WTC11 (cell line): ENCODE measurements at regions not wholly inside any gene's neighbourhood (a gene's known extent, or its start where the extent isn't known, plus 50 kb on each side); places are given as distances from the start of the nearest gene placed in this dataset.

Experiments used
- ATAC-seq: fragments of 200-7000 bp; cut with Tn5 transposase; 2 replicates; pipeline ENCODE4 v1.10.0; 2021; ENCODE audit warnings: mild to moderate bottlenecking, moderate library complexity
- CTCF ChIA-PET: fragments of 300-600 bp; sonication (Branson Sonifier 250); formaldehyde crosslinking; loops from one replicate; lab custom pipeline; 2021; ENCODE audit warnings: antibody characterized with exemption; lab: Charles Lee
- POLR2A ChIA-PET: fragments of 350-600 bp; sonication (Branson Sonifier 250); formaldehyde crosslinking; loops from one replicate; lab custom pipeline; 2021; ENCODE audit warnings: antibody characterized with exemption; lab: Charles Lee
- DNase-seq: peaks from one replicate; pipeline ENCODE4 v3.0.0; 2021; ENCODE audit warnings: low spot score
- H3K27ac Mint-ChIP-seq: 2 replicates; pipeline ENCODE4 v1.8.0; 2021; ENCODE audit warnings: mixed read lengths
- H3K27me3 Mint-ChIP-seq: 2 replicates; pipeline ENCODE4 v1.8.0; 2021; ENCODE audit warnings: low read depth, mild to moderate bottlenecking, moderate library complexity, mixed read lengths
- H3K36me3 Mint-ChIP-seq: 2 replicates; pipeline ENCODE4 v1.8.0; 2021; ENCODE audit warnings: mixed read lengths
- H3K4me1 Mint-ChIP-seq: 2 replicates; pipeline ENCODE4 v1.8.0; 2022; ENCODE audit warnings: mixed read lengths
- H3K4me3 Mint-ChIP-seq: 2 replicates; pipeline ENCODE4 v1.8.0; 2021; ENCODE audit warnings: mild to moderate bottlenecking, moderate library complexity, mixed read lengths
- H3K9me3 Mint-ChIP-seq: 2 replicates; pipeline ENCODE4 v1.8.0; 2021; ENCODE audit warnings: mixed read lengths
- ATF1 ChIP-seq: sonication (generic); formaldehyde crosslinking; IDR thresholded peaks from 2 replicates; pipeline ENCODE4 v1.8.1; 2023; ENCODE audit warnings: mild to moderate bottlenecking, moderate library complexity, missing genetic modification reagents
- ATF2 ChIP-seq: sonication (generic); formaldehyde crosslinking; IDR thresholded peaks from 2 replicates; pipeline ENCODE4 v1.8.1; 2022; ENCODE audit warnings: low read depth, missing genetic modification reagents, borderline replicate concordance
- CDX4 ChIP-seq: fragments of 250-450 bp; sonication (Bioruptor Pico); IDR thresholded peaks from 2 replicates; pipeline ENCODE4 v1.9.0; 2021; ENCODE audit warnings: moderate library complexity, mild to moderate bottlenecking, inconsistent platforms, borderline replicate concordance
- CREM ChIP-seq: sonication (generic); formaldehyde crosslinking; IDR thresholded peaks from 2 replicates; pipeline ENCODE4 v1.8.1; 2022; ENCODE audit warnings: mild to moderate bottlenecking, missing genetic modification reagents, moderate library complexity
- E2F4 ChIP-seq: sonication (generic); formaldehyde crosslinking; IDR thresholded peaks from 2 replicates; pipeline ENCODE4 v1.8.1; 2022; ENCODE audit warnings: low read depth, mild to moderate bottlenecking, moderate library complexity, missing genetic modification reagents, borderline replicate concordance
- EMX1 ChIP-seq: fragments of 250-450 bp; sonication (Bioruptor Pico); IDR thresholded peaks from 2 replicates; pipeline ENCODE4 v1.8.0; 2021; ENCODE audit warnings: mild to moderate bottlenecking
- FOXP4 ChIP-seq: sonication (generic); formaldehyde crosslinking; IDR thresholded peaks from 2 replicates; pipeline ENCODE4 v1.8.0; 2022; ENCODE audit warnings: mild to moderate bottlenecking, missing genetic modification reagents
- HMGXB4 ChIP-seq: sonication (generic); formaldehyde crosslinking; IDR thresholded peaks from 2 replicates; pipeline ENCODE4 v1.8.1; 2023; ENCODE audit warnings: mild to moderate bottlenecking, moderate library complexity, missing genetic modification reagents
- NFE2L1 ChIP-seq: sonication (generic); formaldehyde crosslinking; IDR thresholded peaks from 2 replicates; pipeline ENCODE4 v1.8.1; 2023; ENCODE audit warnings: missing genetic modification reagents
- NR1H2 ChIP-seq: sonication (generic); formaldehyde crosslinking; IDR thresholded peaks from 2 replicates; pipeline ENCODE4 v1.9.0; 2021; ENCODE audit warnings: mild to moderate bottlenecking, moderate library complexity, missing genetic modification reagents
- PREB ChIP-seq: sonication (generic); formaldehyde crosslinking; IDR thresholded peaks from 2 replicates; pipeline ENCODE4 v1.8.1; 2022; ENCODE audit warnings: mild to moderate bottlenecking, missing genetic modification reagents, moderate library complexity, borderline replicate concordance
- SMAD4 ChIP-seq: sonication (generic); formaldehyde crosslinking; IDR thresholded peaks from 2 replicates; pipeline ENCODE4 v1.8.0; 2022; ENCODE audit warnings: mild to moderate bottlenecking, missing genetic modification reagents
- TEAD1 ChIP-seq: sonication (generic); formaldehyde crosslinking; IDR thresholded peaks from 2 replicates; pipeline ENCODE4 v1.8.0; 2022; ENCODE audit warnings: mild to moderate bottlenecking, missing genetic modification reagents
- ZBTB21 ChIP-seq: sonication (generic); formaldehyde crosslinking; IDR thresholded peaks from 2 replicates; pipeline ENCODE4 v1.8.1; 2023; ENCODE audit warnings: mild to moderate bottlenecking, missing genetic modification reagents, borderline replicate concordance
- ZNF423 ChIP-seq: fragments of 250-450 bp; sonication (Bioruptor Pico); IDR thresholded peaks from 2 replicates; pipeline ENCODE4 v2.1.2; 2022; ENCODE audit warnings: mild to moderate bottlenecking, moderate library complexity
- ZNF532 ChIP-seq: fragments of 250-450 bp; sonication (Bioruptor Pico); IDR thresholded peaks from 2 replicates; pipeline ENCODE4 v1.9.0; 2021; ENCODE audit warnings: mild to moderate bottlenecking, borderline replicate concordance

- no peak for TF ChIP-seq CREM (CRISPR knock-in tag)
- TF ChIP-seq PREB: no peak
- TF ChIP-seq ATF1 (CRISPR knock-in tag): no peak
- no peak for TF ChIP-seq SMAD4 (CRISPR knock-in tag)
- TF ChIP-seq EMX1 (CRISPR knock-in tag): no peak
- no peak for TF ChIP-seq ZBTB21
- no peak for TF ChIP-seq ZNF423 (CRISPR knock-in tag)
- no peak for TF ChIP-seq TEAD1 (CRISPR knock-in tag)
Measured at GRCh38 chr5:136730426-136730825, 365.1 kb upstream of the TRPC7 start (continued).

GRCh38 chr5:136729901-136730355, 364.6 kb upstream of the TRPC7 start:
- no peak overlapping the region for H3K4me3 Mint-ChIP-seq
- DNase-seq: no peak
- POLR2A ChIA-PET: no interaction called here
- CTCF ChIA-PET: no interaction called here
- H3K27me3 Mint-ChIP-seq: no peaks in the 10 kb centered on the region
- H3K36me3 Mint-ChIP-seq: peaks cover 10% of the 10 kb centered on the region
- no peak overlapping the region for H3K27ac Mint-ChIP-seq
- no peak for TF ChIP-seq CDX4 (CRISPR knock-in tag)
- peaks cover 12% of the 10 kb centered on the region for H3K4me1 Mint-ChIP-seq
- ATAC-seq: no peak
- H3K9me3 Mint-ChIP-seq: peaks cover 8% of the 10 kb centered on the region

- Mint-ChIP-seq H3K27ac (no peak overlapping the region), H3K27me3 (no peaks in the 10 kb centered on the region), H3K36me3 (no peaks in the 10 kb centered on the region), H3K9me3 (no peaks in the 10 kb centered on the region), H3K4me3 (no peak overlapping the region)
- CTCF ChIA-PET: no interaction called here
- no peak for DNase-seq
- POLR2A ChIA-PET: no interaction called here
- no peak for TF ChIP-seq E2F4
- TF ChIP-seq, all 79 proteins: peak for 0
- ATAC-seq: no peak
- H3K4me1 Mint-ChIP-seq: 0 out of 2 replicates have a peak, but pooled peaks cover 9% of the 10 kb centered on the region
Measured at GRCh38 chr5:136726506-136726905, 361.2 kb upstream of the TRPC7 start.

GRCh38 chr5:136724161-136724560, 358.8 kb upstream of the TRPC7 start:
- Mint-ChIP-seq H3K27me3 (no peaks in the 10 kb centered on the region), H3K4me1 (peaks cover 2% of the 10 kb centered on the region; the same call in 1 of the 2 replicates), H3K27ac (no peak overlapping the region), H3K4me3 (no peak overlapping the region), H3K9me3 (no peaks in the 10 kb centered on the region), H3K36me3 (no peaks in the 10 kb centered on the region)
- no peak for ATAC-seq
- no peak for DNase-seq
- CTCF ChIA-PET: no interaction called here
- POLR2A ChIA-PET: no interaction called here
- no peak for TF ChIP-seq NFE2L1

GRCh38 chr5:136722581-136722980, 357.2 kb upstream of the TRPC7 start:
- ATAC-seq (no peak), DNase-seq (no peak)
- Mint-ChIP-seq H3K27me3 (no peaks in the 10 kb centered on the region), H3K27ac (no peak overlapping the region), H3K4me1 (peaks cover 9% of the 10 kb centered on the region), H3K4me3 (no peak overlapping the region), H3K9me3 (no peaks in the 10 kb centered on the region), H3K36me3 (no peaks in the 10 kb centered on the region)
- POLR2A ChIA-PET: no interaction called here
- CTCF ChIA-PET: no interaction called here
- TF ChIP-seq ZNF532 (CRISPR knock-in tag) (no peak), FOXP4 (no peak), HMGXB4 (CRISPR knock-in tag) (no peak), NR1H2 (CRISPR knock-in tag) (no peak), ATF2 (CRISPR knock-in tag) (no peak)
